ENCODE measurements at regions not wholly inside any gene's neighbourhood (a gene's known extent, or its start where the extent isn't known, plus 50 kb on each side); places are given as distances from the start of the nearest gene placed in this dataset.

GRCh38 chr6:100177956-100178355 lies 183.9 kb upstream of the MCHR2 start:
- DNase-seq, result no peak

GRCh38 chr6:100176951-100177710 lies 183.1 kb upstream of the MCHR2 start:
- no peak for DNase-seq

- peak; percentile 44 for DNase-seq
These were observed 182.4 kb upstream of the MCHR2 start for GRCh38 chr6:100176311-100176950.

- DNase-seq, result peak; percentile 69
These were observed 181.8 kb upstream of the MCHR2 start for GRCh38 chr6:100175814-100176310.

GRCh38 chr6:100173211-100173610 lies 179.2 kb upstream of the MCHR2 start:
- no peak for DNase-seq

GRCh38 chr6:100172322-100172713 lies 178.3 kb upstream of the MCHR2 start:
- no peak for DNase-seq

GRCh38 chr6:100171533-100172321 lies 177.7 kb upstream of the MCHR2 start:
- DNase-seq, result no peak

- no peak for DNase-seq
These were observed 174.1 kb upstream of the MCHR2 start for GRCh38 chr6:100168148-100168547.

- DNase-seq, result no peak
These were observed 173.6 kb upstream of the MCHR2 start for GRCh38 chr6:100167585-100167984.

- no peak for DNase-seq
These were observed 172.9 kb upstream of the MCHR2 start for GRCh38 chr6:100166956-100167355.

GRCh38 chr6:100165442-100165841 lies 171.4 kb upstream of the MCHR2 start:
- DNase-seq, result no peak

GRCh38 chr6:100163035-100163434 lies 169.0 kb upstream of the MCHR2 start:
- DNase-seq, result no peak

- DNase-seq, result no peak
These were observed 167.9 kb upstream of the MCHR2 start for GRCh38 chr6:100161782-100162365.

- DNase-seq, result no peak
These were observed 166.9 kb upstream of the MCHR2 start for GRCh38 chr6:100160930-100161329.

- DNase-seq, result no peak
These were observed 161.1 kb upstream of the MCHR2 start for GRCh38 chr6:100155141-100155540.

GRCh38 chr6:100153636-100154275 lies 159.7 kb upstream of the MCHR2 start:
- DNase-seq, result no peak

- DNase-seq, result no peak
These were observed 158.2 kb upstream of the MCHR2 start for GRCh38 chr6:100152201-100152600.

- no peak for DNase-seq
These were observed 151.0 kb upstream of the MCHR2 start for GRCh38 chr6:100144991-100145390.

- no peak for DNase-seq
These were observed 144.5 kb upstream of the MCHR2 start for GRCh38 chr6:100138346-100139022.

GRCh38 chr6:100137759-100138158 lies 143.7 kb upstream of the MCHR2 start:
- no peak for DNase-seq

GRCh38 chr6:100136590-100136989 lies 142.6 kb upstream of the MCHR2 start:
- DNase-seq, result no peak

All from left kidney (tissue), 1 donor.